ENCODE measurements at regions not wholly inside any gene's neighbourhood (a gene's known extent, or its start where the extent isn't known, plus 50 kb on each side); places are given as distances from the start of the nearest gene placed in this dataset.

GRCh38 chr4:189176002-189176401 is 764.7 kb upstream of the FRG1 start:
- FAIRE-seq (no peak), ATAC-seq (no peak), DNase-seq (ENCODE audit: low read depth in 1 of 2, low spot score in 1 of 2) (no peak)
- Histone ChIP-seq H3K4me2 (no peak overlapping the region), H3K27ac (no peak overlapping the region), H3K4me1 (no peaks in the 10 kb centered on the region), H3K9me3 (no peaks in the 10 kb centered on the region), H3K4me3 (no peak overlapping the region)
- 63% methylated on average over 5 of the region's 5 CpGs for WGBS (ENCODE audit: missing lambda C conversion rate)
- ChIA-PET POLR2A (no interaction called here), CTCF (no interaction called here)
- TF ChIP-seq TFCP2L1 (CRISPR knock-in tag; IDR thresholded peaks at IDR 0.05) (no peak), ELK1 (IDR thresholded peaks at IDR 0.05; ENCODE audit: low read depth, low read length) (no peak), FOSL2 (IDR thresholded peaks at IDR 0.05) (no peak), FOSL2 (CRISPR knock-in tag; IDR thresholded peaks at IDR 0.05) (no peak), CHD4 (IDR thresholded peaks at IDR 0.05; ENCODE audit: borderline replicate concordance) (no peak), EHMT2 (IDR thresholded peaks at IDR 0.05; ENCODE audit: low read depth) (no peak), E2F6 (IDR thresholded peaks at IDR 0.05; ENCODE audit: borderline replicate concordance, low read depth) (no peak)

- no peak overlapping the region for H3K4me3 ChIP-seq
- WGBS (ENCODE audit: missing lambda C conversion rate) = 55% methylated on average over 2 of the region's 5 CpGs
- ChIA-PET POLR2A (no interaction called here), CTCF (interaction anchor here (0.7 to 2.3 kb wide), 2 partner anchors 11 to 25 kb away, joined by 3 to 5 read pairs; no protein-coding TSS in a partner anchor)
- no peak overlapping the region for H3K27ac ChIP-seq
- ATAC-seq (no peak), DNase-seq (ENCODE audit: low read depth in 1 of 2, low spot score in 1 of 2) (no peak), FAIRE-seq (no peak)
- no peak for TF ChIP-seq MAZ (IDR thresholded peaks at IDR 0.05; ENCODE audit: borderline replicate concordance, low read depth, low read length)
- no peak for TF ChIP-seq MAX (IDR thresholded peaks at IDR 0.05)
- no peak for TF ChIP-seq TFCP2L1 (CRISPR knock-in tag; IDR thresholded peaks at IDR 0.05)
- TF ChIP-seq ZC3H11A (IDR thresholded peaks at IDR 0.05) = no peak
- TF ChIP-seq SMC3 (IDR thresholded peaks at IDR 0.05) = no peak
- no peak for TF ChIP-seq POLR2AphosphoS2 (conservative IDR thresholded peaks at IDR 0.05; ENCODE audit: low read length)
- no peak for TF ChIP-seq FOSB (CRISPR knock-in tag; IDR thresholded peaks at IDR 0.05)
- no peak for TF ChIP-seq ZNF302 (CRISPR knock-in tag; IDR thresholded peaks at IDR 0.05)
- no peaks in the 10 kb centered on the region for H3K4me1 ChIP-seq
- H3K4me2 ChIP-seq = no peak overlapping the region
- no peaks in the 10 kb centered on the region for H3K9me3 ChIP-seq
Measured at GRCh38 chr4:189177130-189177529, 763.5 kb upstream of the FRG1 start.

GRCh38 chr4:189178125-189178746 is 762.4 kb upstream of the FRG1 start:
- WGBS (ENCODE audit: missing lambda C conversion rate) = 54% methylated on average over 3 of the region's 3 CpGs
- ChIA-PET POLR2A (no interaction called here), CTCF (interaction anchor here (2.3 kb wide), 1 partner anchor 23 kb away, joined by 5 read pairs; no protein-coding TSS in a partner anchor)

More at GRCh38 chr4:189178125-189178746, 762.4 kb upstream of the FRG1 start:
- H3K4me3 ChIP-seq = no peak overlapping the region
- no peak for FAIRE-seq
- no peaks in the 10 kb centered on the region for H3K9me3 ChIP-seq
- DNase-seq (ENCODE audit: low read depth in 1 of 2, low spot score in 1 of 2) = no peak
- no peak overlapping the region for H3K4me2 ChIP-seq
- H3K27ac ChIP-seq = no peak overlapping the region
- no peaks in the 10 kb centered on the region for H3K4me1 ChIP-seq
- ATAC-seq = no peak
- TF ChIP-seq HOXB5 (CRISPR knock-in tag; IDR thresholded peaks at IDR 0.05) = no peak
- no peak for TF ChIP-seq MYC (IDR thresholded peaks at IDR 0.05; ENCODE audit: borderline replicate concordance, low read length)
- no peak for TF ChIP-seq SREBF2 (IDR thresholded peaks at IDR 0.05)
- TF ChIP-seq MAZ (IDR thresholded peaks at IDR 0.05; ENCODE audit: borderline replicate concordance, low read depth, low read length) = no peak
- no peak for TF ChIP-seq KDM1A (IDR thresholded peaks at IDR 0.05; ENCODE audit: low read depth)
- TF ChIP-seq NPAS2 (CRISPR knock-in tag; IDR thresholded peaks at IDR 0.05; ENCODE audit: borderline replicate concordance) = no peak
- TF ChIP-seq FOXS1 (CRISPR knock-in tag; IDR thresholded peaks at IDR 0.05) = no peak
- no peak for TF ChIP-seq USF2 (IDR thresholded peaks at IDR 0.05)
- no peak for TF ChIP-seq POLR2AphosphoS2 (conservative IDR thresholded peaks at IDR 0.05; ENCODE audit: low read length)
- TF ChIP-seq EHF (CRISPR knock-in tag; IDR thresholded peaks at IDR 0.05) = no peak
- no peak for TF ChIP-seq JUN (IDR thresholded peaks at IDR 0.05)
- no peak for TF ChIP-seq FOSL2 (IDR thresholded peaks at IDR 0.05)
- no peak for TF ChIP-seq FOSL2 (CRISPR knock-in tag; IDR thresholded peaks at IDR 0.05)
- no peak for TF ChIP-seq HOXA7 (CRISPR knock-in tag; IDR thresholded peaks at IDR 0.05)
- TF ChIP-seq EP300 (IDR thresholded peaks at IDR 0.05) = no peak
- no peak for TF ChIP-seq PBX3 (IDR thresholded peaks at IDR 0.05)
- TF ChIP-seq CHD4 (IDR thresholded peaks at IDR 0.05; ENCODE audit: borderline replicate concordance) = no peak
- TF ChIP-seq JUNB (IDR thresholded peaks at IDR 0.05) = no peak

Data from A549 (cell line).